OCI-LY1 (cell line): ENCODE measurements at regions not wholly inside any gene's neighbourhood (a gene's known extent, or its start where the extent isn't known, plus 50 kb on each side); places are given as distances from the start of the nearest gene placed in this dataset.

Experiments
- H2AFZ ChIP-seq: fragments of 200-600 bp; sonication (generic), shearing (Covaris generic); 2 replicates; pipeline ENCODE4 v1.6.0; 2014; ENCODE audit warnings: antibody characterized with exemption, mild to moderate bottlenecking, low read length
- H3F3A ChIP-seq: fragments of 200-600 bp; sonication (generic), shearing (Covaris generic); 2 replicates; pipeline ENCODE4 v1.6.0; 2014; ENCODE audit warnings: mild to moderate bottlenecking, antibody characterized with exemption, low read length, moderate library complexity; ENCODE audit not compliant: insufficient read depth
- H3K27ac ChIP-seq: fragments of 200-600 bp; sonication (generic); 2 replicates; pipeline ENCODE4 v1.5.1; 2014; ENCODE audit warnings: low read length, mixed run types, mild to moderate bottlenecking, low read depth; ENCODE audit not compliant: poor library complexity, severe bottlenecking
- H3K27me3 ChIP-seq: fragments of 200-600 bp; sonication (generic); 2 replicates; pipeline ENCODE4 v1.6.0; 2014; ENCODE audit warnings: antibody characterized with exemption, mild to moderate bottlenecking, low read length, moderate library complexity; ENCODE audit not compliant: insufficient read depth
- H3K36me3 ChIP-seq: fragments of 200-600 bp; sonication (generic); 2 replicates; pipeline ENCODE4 v1.6.1; 2014; ENCODE audit warnings: mild to moderate bottlenecking, antibody characterized with exemption, low read length, moderate library complexity, mixed read lengths; ENCODE audit not compliant: insufficient read depth
- H3K4me1 ChIP-seq: fragments of 200-600 bp; sonication (generic); 2 replicates; pipeline ENCODE4 v1.5.1; 2014; ENCODE audit warnings: mild to moderate bottlenecking, low read length, moderate library complexity; ENCODE audit not compliant: insufficient read depth, severe bottlenecking
- H3K4me2 ChIP-seq: fragments of 200-600 bp; sonication (generic), shearing (Covaris generic); 2 replicates; pipeline ENCODE4 v1.6.1; 2014; ENCODE audit warnings: low read length
- H3K4me3 ChIP-seq: fragments of 200-600 bp; sonication (generic); 2 replicates; pipeline ENCODE4 v1.5.1; 2014; ENCODE audit warnings: low read length, low read depth, mild to moderate bottlenecking, mixed read lengths; ENCODE audit not compliant: poor library complexity, severe bottlenecking
- H3K79me2 ChIP-seq: fragments of 200-600 bp; shearing (Covaris generic); 2 replicates; pipeline ENCODE4 v1.6.1; 2016; ENCODE audit warnings: mixed run types, low read length, mixed read lengths; ENCODE audit not compliant: insufficient read depth
- H3K9ac ChIP-seq: fragments of 200-600 bp; sonication (generic), shearing (Covaris generic); 2 replicates; pipeline ENCODE4 v1.6.1; 2014; ENCODE audit warnings: mild to moderate bottlenecking, low read length, mixed read lengths
- H3K9me2 ChIP-seq: fragments of 200-600 bp; sonication (generic), shearing (Covaris generic); 2 replicates; pipeline ENCODE4 v1.6.1; 2014; ENCODE audit warnings: low read depth, mild to moderate bottlenecking, low read length, mixed read lengths
- H3K9me3 ChIP-seq: fragments of 200-600 bp; shearing (Covaris generic); 2 replicates; pipeline ENCODE4 v1.6.1; 2014; ENCODE audit warnings: low read length, mixed read lengths
- H4K20me1 ChIP-seq: fragments of 200-600 bp; sonication (generic), shearing (Covaris generic); 2 replicates; pipeline ENCODE4 v1.6.0; 2016; ENCODE audit warnings: mild to moderate bottlenecking, low read length; ENCODE audit not compliant: insufficient read depth
- CTCF ChIP-seq: fragments of 200-600 bp; sonication (generic), shearing (Covaris generic); IDR thresholded peaks from 2 replicates; pipeline ENCODE4 v1.5.1; 2017; ENCODE audit warnings: mild to moderate bottlenecking, antibody characterized with exemption, low read length, moderate library complexity, mixed read lengths
- EZH2 ChIP-seq: fragments of 200-600 bp; sonication (generic), shearing (Covaris generic); IDR thresholded peaks from 2 replicates; pipeline ENCODE4 v1.8.0; 2017; ENCODE audit warnings: borderline replicate concordance, mixed run types, mild to moderate bottlenecking, antibody characterized with exemption, low read length, moderate library complexity, mixed read lengths

- Histone ChIP-seq H2AFZ (no peak overlapping the region), H3K4me2 (no peak overlapping the region), H3K36me3 (no peaks in the 10 kb centered on the region), H3K9ac (no peak overlapping the region), H3K27me3 (no peaks in the 10 kb centered on the region), H3K79me2 (no peaks in the 10 kb centered on the region), H4K20me1 (no peaks in the 10 kb centered on the region), H3K27ac (no peak overlapping the region), H3K4me3 (no peak overlapping the region), H3K9me3 (no peaks in the 10 kb centered on the region), H3F3A (no peaks in the 10 kb centered on the region), H3K9me2 (no peaks in the 10 kb centered on the region), H3K4me1 (no peaks in the 10 kb centered on the region)
- TF ChIP-seq CTCF (no peak), EZH2 (no peak)
These were observed 684.0 kb downstream of the DSC3 start for GRCh38 chr18:30358555-30358954.

- Histone ChIP-seq H3F3A (no peaks in the 10 kb centered on the region), H3K4me3 (no peak overlapping the region), H3K9me2 (no peaks in the 10 kb centered on the region), H3K4me1 (no peaks in the 10 kb centered on the region), H3K9me3 (no peaks in the 10 kb centered on the region), H4K20me1 (no peaks in the 10 kb centered on the region), H3K4me2 (no peak overlapping the region), H2AFZ (no peak overlapping the region), H3K27ac (no peak overlapping the region), H3K9ac (no peak overlapping the region), H3K27me3 (no peaks in the 10 kb centered on the region), H3K36me3 (no peaks in the 10 kb centered on the region), H3K79me2 (no peaks in the 10 kb centered on the region)
- TF ChIP-seq EZH2 (no peak), CTCF (no peak)
These were observed 689.9 kb downstream of the DSC3 start for GRCh38 chr18:30352551-30353168.

GRCh38 chr18:30350263-30350662 lies 692.3 kb downstream of the DSC3 start:
- H3K9me2 ChIP-seq: no peaks in the 10 kb centered on the region
- H3K4me1 ChIP-seq: no peaks in the 10 kb centered on the region
- H3K27ac ChIP-seq: no peak overlapping the region
- no peak overlapping the region for H2AFZ ChIP-seq
- no peaks in the 10 kb centered on the region for H3K79me2 ChIP-seq
- H3K4me2 ChIP-seq: no peak overlapping the region
- H3F3A ChIP-seq: no peaks in the 10 kb centered on the region
- no peaks in the 10 kb centered on the region for H4K20me1 ChIP-seq
- no peaks in the 10 kb centered on the region for H3K9me3 ChIP-seq
- H3K36me3 ChIP-seq: no peaks in the 10 kb centered on the region
- no peak overlapping the region for H3K9ac ChIP-seq
- TF ChIP-seq CTCF (no peak), EZH2 (no peak)
- H3K4me3 ChIP-seq: no peak overlapping the region
- H3K27me3 ChIP-seq: no peaks in the 10 kb centered on the region
